ENCODE measurements at regions not wholly inside any gene's neighbourhood (a gene's known extent, or its start where the extent isn't known, plus 50 kb on each side); places are given as distances from the start of the nearest gene placed in this dataset.

GRCh38 chr6:133674661-133675060, 214.3 kb upstream of the TCF21 start:
- Histone ChIP-seq H3K9me3 (ENCODE audit: insufficient read depth, low read length) (no peaks in the 10 kb centered on the region), H3K4me3 (ENCODE audit: insufficient read length, low read depth) (no peak overlapping the region), H3K4me1 (ENCODE audit: insufficient read depth, insufficient read length) (no peaks in the 10 kb centered on the region), H3K27me3 (ENCODE audit: insufficient read depth, insufficient read length) (no peaks in the 10 kb centered on the region), H3K36me3 (ENCODE audit: insufficient read depth, insufficient read length, low read length) (no peaks in the 10 kb centered on the region), H3K9ac (ENCODE audit: insufficient read length, low read depth) (no peak overlapping the region)
- no peak for TF ChIP-seq ZNF274 (IDR thresholded peaks at IDR 0.05; ENCODE audit: low read depth, low read length)
- no peak for TF ChIP-seq SUZ12 (IDR thresholded peaks at IDR 0.05; ENCODE audit: extremely low read depth, insufficient read depth, insufficient read length)
- no peak for TF ChIP-seq YY1 (IDR thresholded peaks at IDR 0.05; ENCODE audit: insufficient read depth, insufficient read length)
- no peak for DNase-seq (ENCODE audit: low read depth, low spot score)

DNA sequence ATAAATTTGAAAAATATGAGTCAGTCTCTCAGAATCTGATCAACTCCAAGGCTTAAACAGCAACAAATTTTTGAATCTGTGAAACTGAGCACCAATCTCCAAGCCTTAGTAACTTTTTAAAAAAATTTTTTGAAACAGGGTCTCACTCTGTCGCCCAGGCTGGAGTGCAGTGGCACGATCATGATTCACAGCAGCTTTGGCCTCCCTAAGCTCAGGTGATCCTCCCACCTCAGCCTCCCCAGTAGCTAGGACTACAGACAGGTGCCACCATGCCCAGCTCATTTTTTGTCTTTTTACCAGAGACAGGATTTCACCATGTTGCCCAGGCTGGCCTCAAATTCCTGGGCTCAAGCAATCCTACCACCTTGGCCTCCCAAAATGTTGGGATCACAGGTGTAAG, 207.9 kb upstream of the TCF21 start:
- no peaks in the 10 kb centered on the region for H3K36me3 ChIP-seq (ENCODE audit: insufficient read depth, insufficient read length, low read length)
- DNase-seq (ENCODE audit: low read depth, low spot score): no peak
- H3K9me3 ChIP-seq (ENCODE audit: insufficient read depth, low read length): no peaks in the 10 kb centered on the region
- no peak overlapping the region for H3K4me3 ChIP-seq (ENCODE audit: insufficient read length, low read depth)
- no peaks in the 10 kb centered on the region for H3K27me3 ChIP-seq (ENCODE audit: insufficient read depth, insufficient read length)
- TF ChIP-seq ZNF274 (IDR thresholded peaks at IDR 0.05; ENCODE audit: low read depth, low read length): no peak
- no peak for TF ChIP-seq YY1 (IDR thresholded peaks at IDR 0.05; ENCODE audit: insufficient read depth, insufficient read length)
- H3K4me1 ChIP-seq (ENCODE audit: insufficient read depth, insufficient read length): no peaks in the 10 kb centered on the region
- H3K9ac ChIP-seq (ENCODE audit: insufficient read length, low read depth): peak overlapping the region; percentile 56

DNA sequence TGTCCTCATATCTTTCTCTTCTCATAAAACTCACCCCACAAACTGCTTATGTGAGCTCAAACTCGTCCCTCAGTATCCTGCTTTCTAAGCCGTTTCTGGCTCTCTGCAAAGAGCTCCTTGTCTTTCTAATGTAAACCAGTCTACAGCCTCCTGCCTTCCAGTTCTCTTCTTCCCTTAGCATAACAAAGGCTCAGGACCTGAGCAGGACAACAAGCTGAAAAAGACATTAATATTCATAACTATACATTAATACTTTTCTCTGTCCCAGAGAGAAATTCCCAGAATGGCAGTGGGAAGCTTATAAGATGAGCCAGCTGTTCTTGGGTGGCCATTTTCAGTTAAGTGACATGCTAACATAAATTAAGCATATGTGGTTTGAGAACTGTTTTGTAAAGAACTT, 207.0 kb upstream of the TCF21 start:
- peak; percentile 74 for DNase-seq (ENCODE audit: low read depth, low spot score)
- Histone ChIP-seq H3K27me3 (ENCODE audit: insufficient read depth, insufficient read length) (no peaks in the 10 kb centered on the region), H3K9me3 (ENCODE audit: insufficient read depth, low read length) (no peaks in the 10 kb centered on the region), H3K9ac (ENCODE audit: insufficient read length, low read depth) (no peak overlapping the region), H3K36me3 (ENCODE audit: insufficient read depth, insufficient read length, low read length) (no peaks in the 10 kb centered on the region), H3K4me3 (ENCODE audit: insufficient read length, low read depth) (no peak overlapping the region), H3K4me1 (ENCODE audit: insufficient read depth, insufficient read length) (no peaks in the 10 kb centered on the region)
- TF ChIP-seq SUZ12 (IDR thresholded peaks at IDR 0.05; ENCODE audit: extremely low read depth, insufficient read depth, insufficient read length) (no peak), YY1 (IDR thresholded peaks at IDR 0.05; ENCODE audit: insufficient read depth, insufficient read length) (no peak), ZNF274 (IDR thresholded peaks at IDR 0.05; ENCODE audit: low read depth, low read length) (no peak)

GRCh38 chr6:133682506-133683307, 206.2 kb upstream of the TCF21 start:
- TF ChIP-seq YY1 (IDR thresholded peaks at IDR 0.05; ENCODE audit: insufficient read depth, insufficient read length) (no peak), ZNF274 (IDR thresholded peaks at IDR 0.05; ENCODE audit: low read depth, low read length) (no peak), SUZ12 (IDR thresholded peaks at IDR 0.05; ENCODE audit: extremely low read depth, insufficient read depth, insufficient read length) (no peak)
- DNase-seq (ENCODE audit: low read depth, low spot score): no peak
- H3K9ac ChIP-seq (ENCODE audit: insufficient read length, low read depth): no peak overlapping the region
- H3K9me3 ChIP-seq (ENCODE audit: insufficient read depth, low read length): no peaks in the 10 kb centered on the region
- H3K36me3 ChIP-seq (ENCODE audit: insufficient read depth, insufficient read length, low read length): no peaks in the 10 kb centered on the region
- no peaks in the 10 kb centered on the region for H3K4me1 ChIP-seq (ENCODE audit: insufficient read depth, insufficient read length)
- no peak overlapping the region for H3K4me3 ChIP-seq (ENCODE audit: insufficient read length, low read depth)
- no peaks in the 10 kb centered on the region for H3K27me3 ChIP-seq (ENCODE audit: insufficient read depth, insufficient read length)

DNA sequence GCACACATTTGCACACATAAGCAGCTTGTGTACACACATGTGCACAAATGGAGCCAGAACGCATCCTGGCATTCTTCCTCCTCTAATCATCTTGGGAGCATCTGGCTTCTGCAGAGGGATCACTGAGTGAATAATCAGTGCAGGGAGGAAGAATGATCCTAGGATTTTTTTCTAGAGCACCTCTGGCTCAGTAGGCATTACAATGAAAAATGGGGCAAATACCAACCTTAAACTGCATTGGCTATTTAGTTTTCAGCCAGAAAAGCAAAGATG, 205.7 kb upstream of the TCF21 start:
- Histone ChIP-seq H3K4me3 (ENCODE audit: insufficient read length, low read depth) (no peak overlapping the region), H3K9me3 (ENCODE audit: insufficient read depth, low read length) (no peaks in the 10 kb centered on the region), H3K9ac (ENCODE audit: insufficient read length, low read depth) (no peak overlapping the region), H3K36me3 (ENCODE audit: insufficient read depth, insufficient read length, low read length) (no peaks in the 10 kb centered on the region), H3K4me1 (ENCODE audit: insufficient read depth, insufficient read length) (no peaks in the 10 kb centered on the region), H3K27me3 (ENCODE audit: insufficient read depth, insufficient read length) (no peaks in the 10 kb centered on the region)
- TF ChIP-seq ZNF274 (IDR thresholded peaks at IDR 0.05; ENCODE audit: low read depth, low read length) (no peak), SUZ12 (IDR thresholded peaks at IDR 0.05; ENCODE audit: extremely low read depth, insufficient read depth, insufficient read length) (no peak), YY1 (IDR thresholded peaks at IDR 0.05; ENCODE audit: insufficient read depth, insufficient read length) (no peak)
- DNase-seq (ENCODE audit: low read depth, low spot score): no peak

- Histone ChIP-seq H3K9ac (ENCODE audit: insufficient read length, low read depth) (no peak overlapping the region), H3K4me1 (ENCODE audit: insufficient read depth, insufficient read length) (no peaks in the 10 kb centered on the region), H3K4me3 (ENCODE audit: insufficient read length, low read depth) (no peak overlapping the region), H3K9me3 (ENCODE audit: insufficient read depth, low read length) (no peaks in the 10 kb centered on the region), H3K27me3 (ENCODE audit: insufficient read depth, insufficient read length) (no peaks in the 10 kb centered on the region), H3K36me3 (ENCODE audit: insufficient read depth, insufficient read length, low read length) (no peaks in the 10 kb centered on the region)
- TF ChIP-seq ZNF274 (IDR thresholded peaks at IDR 0.05; ENCODE audit: low read depth, low read length) (no peak), YY1 (IDR thresholded peaks at IDR 0.05; ENCODE audit: insufficient read depth, insufficient read length) (no peak), SUZ12 (IDR thresholded peaks at IDR 0.05; ENCODE audit: extremely low read depth, insufficient read depth, insufficient read length) (no peak)
- DNase-seq (ENCODE audit: low read depth, low spot score): no peak
Observed at GRCh38 chr6:133683606-133684005, 205.3 kb upstream of the TCF21 start.

GRCh38 chr6:133688705-133689492, 200.0 kb upstream of the TCF21 start:
- Histone ChIP-seq H3K9ac (ENCODE audit: insufficient read length, low read depth) (no peak overlapping the region), H3K4me1 (ENCODE audit: insufficient read depth, insufficient read length) (no peaks in the 10 kb centered on the region), H3K27me3 (ENCODE audit: insufficient read depth, insufficient read length) (no peaks in the 10 kb centered on the region), H3K36me3 (ENCODE audit: insufficient read depth, insufficient read length, low read length) (no peaks in the 10 kb centered on the region), H3K4me3 (ENCODE audit: insufficient read length, low read depth) (no peak overlapping the region), H3K9me3 (ENCODE audit: insufficient read depth, low read length) (no peaks in the 10 kb centered on the region; the same call in 1 of the 2 replicates)
- TF ChIP-seq ZNF274 (IDR thresholded peaks at IDR 0.05; ENCODE audit: low read depth, low read length) (no peak), SUZ12 (IDR thresholded peaks at IDR 0.05; ENCODE audit: extremely low read depth, insufficient read depth, insufficient read length) (no peak), YY1 (IDR thresholded peaks at IDR 0.05; ENCODE audit: insufficient read depth, insufficient read length) (no peak)
- DNase-seq (ENCODE audit: low read depth, low spot score): no peak
